Choroid plexus epithelial cell (primary cell): ENCODE measurements at regions not wholly inside any gene's neighbourhood (a gene's known extent, or its start where the extent isn't known, plus 50 kb on each side); places are given as distances from the start of the nearest gene placed in this dataset.
A peak's percentile ranks its signal among the peaks of the same experiment; 100 is the strongest.

Experiments
- DNase-seq: peaks from one replicate; pipeline ENCODE4 v3.0.0-alpha.2; 2010; ENCODE audit warnings: low read depth
- H3K4me3 ChIP-seq: 2 replicates; pipeline ENCODE4 v1.5.1; 2011; ENCODE audit warnings: low read depth, mild to moderate bottlenecking, control low read depth, low read length, moderate library complexity
- CTCF ChIP-seq: conservative IDR thresholded peaks from 2 replicates; pipeline ENCODE4 v1.5.1; 2011; ENCODE audit warnings: low read depth, mild to moderate bottlenecking, control low read depth, inconsistent platforms, low read length, moderate library complexity

GRCh38 chr4:144360146-144360793 lies 219.8 kb upstream of the GYPA start:
- DNase-seq: peak; percentile 58

GRCh38 chr4:144362366-144362765 lies 221.8 kb upstream of the GYPA start:
- no peak overlapping the region for H3K4me3 ChIP-seq
- TF ChIP-seq CTCF: no peak
- DNase-seq: peak; percentile 37

More at GRCh38 chr4:144360146-144360793, 219.8 kb upstream of the GYPA start:
- no peak for TF ChIP-seq CTCF
- H3K4me3 ChIP-seq: no peak overlapping the region

GRCh38 chr4:144363890-144364289 lies 223.4 kb upstream of the GYPA start:
- no peak for DNase-seq
- no peak overlapping the region for H3K4me3 ChIP-seq
- TF ChIP-seq CTCF: no peak

GRCh38 chr4:144366425-144366824 lies 225.9 kb upstream of the GYPA start:
- DNase-seq: no peak
- no peak for TF ChIP-seq CTCF
- no peak overlapping the region for H3K4me3 ChIP-seq

- DNase-seq: peak; percentile 80
- TF ChIP-seq CTCF: no peak
- H3K4me3 ChIP-seq: no peak overlapping the region
Observed at GRCh38 chr4:144371485-144371884, 231.0 kb upstream of the GYPA start.

- H3K4me3 ChIP-seq: no peak overlapping the region
- TF ChIP-seq CTCF: no peak
- DNase-seq: no peak
Observed at GRCh38 chr4:144374065-144374464, 233.5 kb upstream of the GYPA start.

- TF ChIP-seq CTCF: no peak
- no peak for DNase-seq
- H3K4me3 ChIP-seq: no peak overlapping the region
Observed at GRCh38 chr4:144376866-144377265, 236.3 kb upstream of the GYPA start.
